Pulmonary artery endothelial cell (primary cell): ENCODE measurements at regions not wholly inside any gene's neighbourhood (a gene's known extent, or its start where the extent isn't known, plus 50 kb on each side); places are given as distances from the start of the nearest gene placed in this dataset.

Source experiments
- DNase-seq: peaks from one replicate; pipeline ENCODE4 v3.0.0-alpha.2; 2011; ENCODE audit warnings: low read depth, low spot score

- no peak for DNase-seq
Measured at GRCh38 chr3:117921411-117921810, 1113.2 kb downstream of the IGSF11 start.

GRCh38 chr3:117922039-117922438, 1112.6 kb downstream of the IGSF11 start:
- DNase-seq = no peak

GRCh38 chr3:117926819-117927218, 1107.8 kb downstream of the IGSF11 start:
- no peak for DNase-seq

- DNase-seq = no peak
Measured at GRCh38 chr3:117927825-117928224, 1106.8 kb downstream of the IGSF11 start.

- no peak for DNase-seq
Measured at GRCh38 chr3:117928836-117929235, 1105.8 kb downstream of the IGSF11 start.

- no peak for DNase-seq
Measured at GRCh38 chr3:117932441-117932840, 1102.2 kb downstream of the IGSF11 start.

- no peak for DNase-seq
Measured at GRCh38 chr3:117936159-117936558, 1098.5 kb downstream of the IGSF11 start.

- no peak for DNase-seq
Measured at GRCh38 chr3:117938974-117939373, 1095.7 kb downstream of the IGSF11 start.

GRCh38 chr3:117939425-117940027, 1095.1 kb downstream of the IGSF11 start:
- DNase-seq = no peak

GRCh38 chr3:117941015-117941414, 1093.6 kb downstream of the IGSF11 start:
- DNase-seq = no peak

- no peak for DNase-seq
Measured at GRCh38 chr3:117941756-117942155, 1092.9 kb downstream of the IGSF11 start.

- no peak for DNase-seq
Measured at GRCh38 chr3:117954131-117954530, 1080.5 kb downstream of the IGSF11 start.

GRCh38 chr3:117955196-117955595, 1079.5 kb downstream of the IGSF11 start:
- no peak for DNase-seq

GRCh38 chr3:117958027-117958426, 1076.6 kb downstream of the IGSF11 start:
- DNase-seq = no peak

- no peak for DNase-seq
Measured at GRCh38 chr3:117962750-117963149, 1071.9 kb downstream of the IGSF11 start.

GRCh38 chr3:117963858-117964257, 1070.8 kb downstream of the IGSF11 start:
- no peak for DNase-seq

GRCh38 chr3:117964814-117965213, 1069.8 kb downstream of the IGSF11 start:
- no peak for DNase-seq

- no peak for DNase-seq
Measured at GRCh38 chr3:117977504-117978228, 1057.0 kb downstream of the IGSF11 start.

- no peak for DNase-seq
Measured at GRCh38 chr3:117979466-117979865, 1055.2 kb downstream of the IGSF11 start.

GRCh38 chr3:117987256-117987655, 1047.4 kb downstream of the IGSF11 start:
- no peak for DNase-seq

- DNase-seq = no peak
Measured at GRCh38 chr3:117989982-117990381, 1044.7 kb downstream of the IGSF11 start.

GRCh38 chr3:117990627-117991026, 1044.0 kb downstream of the IGSF11 start:
- DNase-seq = no peak

- no peak for DNase-seq
Measured at GRCh38 chr3:117995842-117996437, 1038.7 kb downstream of the IGSF11 start.
